Right lobe of liver (tissue), 6 donors: ENCODE measurements at regions not wholly inside any gene's neighbourhood (a gene's known extent, or its start where the extent isn't known, plus 50 kb on each side); places are given as distances from the start of the nearest gene placed in this dataset.

Source experiments
- ATAC-seq, 4 donors: fragments of 200-7000 bp; cut with Tn5 transposase; one replicate each; pipeline ENCODE4 v1.9.1; 2020; ENCODE audit warnings: mild to moderate bottlenecking in 4 of 4, moderate library complexity in 4 of 4
- DNase-seq, 3 donors: peaks; one replicate each; pipeline ENCODE4 v3.0.0-alpha.2; 2020
- H3K27ac ChIP-seq, 3 donors: fragments of 200-600 bp; one replicate each; pipeline ENCODE4 v1.8.0; 2022
- H3K27me3 ChIP-seq, 2 donors: fragments of 200-600 bp; one replicate each; pipeline ENCODE4 v1.8.0; 2022
- H3K36me3 ChIP-seq, 4 donors: fragments of 200-600 bp; sonication (generic) in 1 of 4; one replicate each; pipeline versions ENCODE4 v1.5.1 to v1.8.0; 2017 to 2022; ENCODE audit warnings: control low read depth in 1 of 4
- H3K4me1 ChIP-seq, 4 donors: fragments of 200-600 bp; sonication (generic) in 1 of 4; one replicate each; pipeline versions ENCODE4 v1.5.1 to v1.8.0; 2017 to 2022; ENCODE audit warnings: control low read depth in 1 of 4
- H3K4me3 ChIP-seq, 3 donors: fragments of 200-600 bp; one replicate each; pipeline ENCODE4 v1.8.0; 2022
- H3K9me3 ChIP-seq, 4 donors: fragments of 200-600 bp; sonication (generic) in 1 of 4; one replicate each; pipeline versions ENCODE4 v1.5.1 to v1.8.0; 2017 to 2022; ENCODE audit warnings: control low read depth in 1 of 4
- POLR2A ChIP-seq: fragments of 450-650 bp; IDR thresholded peaks from one replicate; pipeline ENCODE4 v1.6.1; 2017; ENCODE audit warnings: antibody characterized with exemption, mild to moderate bottlenecking
- WGBS: methylation state at CpG from one replicate; pipeline ENCODE4 v1.1.6; 2018; ENCODE audit warnings: low coverage, low lambda C conversion rate; ENCODE audit not compliant: insufficient coverage; ENCODE audit errors: missing lambda C conversion rate; 5-methylcytosine and 5-hydroxymethylcytosine counted together
- intact Hi-C, 2 donors: fragments of 100-400 bp; cut with DNase I; formaldehyde crosslinking; loops; one replicate each; pipeline versions ENCODE4 v1.11.2 to v1.14.1; 2022
- TF ChIP-seq, protein P1 (sequence below), 4 donors: fragments of 200-600 bp in 3 of 4; fragments of 450-650 bp in 1 of 4; IDR thresholded peaks; one replicate each; pipeline versions ENCODE4 v1.5.1 to v1.8.0; 2016 to 2022; ENCODE audit warnings: antibody characterized with exemption in 4 of 4, mild to moderate bottlenecking in 2 of 4
- donor health status: DM: no; HTN: yes; CAD: no.
- donor health status: DM: no; HTN: no; CAD: no.
- donor health status: DM: no; HTN: no; CAD: no.
- donor health status: DM: no; HTN: yes; CAD: no.
- donor health status: DM: no; HTN: yes; CAD: no.

DNA sequence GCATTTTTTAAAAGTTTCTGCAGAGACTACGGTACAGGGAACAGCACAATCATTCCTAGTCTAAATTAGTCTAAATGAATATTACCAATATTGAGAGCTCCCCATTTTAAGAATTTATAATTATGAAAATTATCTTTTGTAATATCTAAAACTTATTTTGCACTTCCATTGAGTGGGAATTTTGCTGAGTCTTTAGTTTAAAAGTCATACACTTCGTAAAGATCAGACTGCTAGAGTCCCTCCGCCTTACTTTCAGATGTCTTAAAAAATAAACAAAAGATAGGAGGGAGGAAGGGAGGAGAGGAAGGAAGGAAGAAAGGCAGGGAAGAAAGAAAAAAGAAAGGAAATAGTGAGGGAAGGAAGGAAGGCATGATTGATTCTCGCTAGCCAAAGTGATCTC, 278.2 kb upstream of the PRDM1 start:
- WGBS, result 73% methylated on average over 4 of the region's 4 CpGs
- peaks cover 0 to 43% (median 3%) of the 10 kb centered on the region in 4 donors for H3K4me1 ChIP-seq
- no peak for DNase-seq
- ATAC-seq, result no peak
- no peak overlapping the region for H3K27ac ChIP-seq
- H3K9me3 ChIP-seq, result no peaks in the 10 kb centered on the region
- TF ChIP-seq, protein P1, sequence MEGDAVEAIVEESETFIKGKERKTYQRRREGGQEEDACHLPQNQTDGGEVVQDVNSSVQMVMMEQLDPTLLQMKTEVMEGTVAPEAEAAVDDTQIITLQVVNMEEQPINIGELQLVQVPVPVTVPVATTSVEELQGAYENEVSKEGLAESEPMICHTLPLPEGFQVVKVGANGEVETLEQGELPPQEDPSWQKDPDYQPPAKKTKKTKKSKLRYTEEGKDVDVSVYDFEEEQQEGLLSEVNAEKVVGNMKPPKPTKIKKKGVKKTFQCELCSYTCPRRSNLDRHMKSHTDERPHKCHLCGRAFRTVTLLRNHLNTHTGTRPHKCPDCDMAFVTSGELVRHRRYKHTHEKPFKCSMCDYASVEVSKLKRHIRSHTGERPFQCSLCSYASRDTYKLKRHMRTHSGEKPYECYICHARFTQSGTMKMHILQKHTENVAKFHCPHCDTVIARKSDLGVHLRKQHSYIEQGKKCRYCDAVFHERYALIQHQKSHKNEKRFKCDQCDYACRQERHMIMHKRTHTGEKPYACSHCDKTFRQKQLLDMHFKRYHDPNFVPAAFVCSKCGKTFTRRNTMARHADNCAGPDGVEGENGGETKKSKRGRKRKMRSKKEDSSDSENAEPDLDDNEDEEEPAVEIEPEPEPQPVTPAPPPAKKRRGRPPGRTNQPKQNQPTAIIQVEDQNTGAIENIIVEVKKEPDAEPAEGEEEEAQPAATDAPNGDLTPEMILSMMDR (IDR thresholded peaks at IDR 0.05), result no peak
- TF ChIP-seq POLR2A, result no peak
- no peaks in the 10 kb centered on the region for H3K36me3 ChIP-seq
- H3K27me3 ChIP-seq, result no peaks in the 10 kb centered on the region
- no peak overlapping the region for H3K4me3 ChIP-seq
- intact Hi-C loops, result no loop called here

GRCh38 chr6:105806486-105806920, 279.6 kb upstream of the PRDM1 start:
- ATAC-seq, result peak; percentile 83 to 95 (median 90)
- Histone ChIP-seq H3K27me3 (no peaks in the 10 kb centered on the region), H3K4me1 (peaks cover 0 to 43% (median 3%) of the 10 kb centered on the region in 4 donors), H3K4me3 (no peak overlapping the region), H3K27ac (peak overlapping the region in 2 of 3 donors; percentile 74 to 78), H3K9me3 (no peaks in the 10 kb centered on the region), H3K36me3 (no peaks in the 10 kb centered on the region)
- intact Hi-C loops, result no loop called here
- peak in 1 of 3 donors; percentile 77 for DNase-seq
- WGBS, result 37% methylated on average over 3 of the region's 3 CpGs
- no peak for TF ChIP-seq POLR2A
- TF ChIP-seq, protein P1 (IDR thresholded peaks at IDR 0.05), result no peak

GRCh38 chr6:105805501-105806023, 280.6 kb upstream of the PRDM1 start:
- no peaks in the 10 kb centered on the region for H3K9me3 ChIP-seq
- TF ChIP-seq, protein P1 (IDR thresholded peaks at IDR 0.05), result no peak
- TF ChIP-seq POLR2A, result no peak
- no peaks in the 10 kb centered on the region for H3K36me3 ChIP-seq
- DNase-seq (no peak), ATAC-seq (peak in 1 of 4 donors; percentile 9)
- no peaks in the 10 kb centered on the region for H3K27me3 ChIP-seq
- WGBS, result 57% methylated on average over 2 of the region's 2 CpGs
- H3K4me3 ChIP-seq, result no peak overlapping the region
- intact Hi-C loops, result no loop called here
- peaks cover 0 to 49% (median 3%) of the 10 kb centered on the region in 4 donors for H3K4me1 ChIP-seq
- peak overlapping the region in 2 of 3 donors; percentile 72 to 78 for H3K27ac ChIP-seq

- DNase-seq (no peak), ATAC-seq (peak in 1 of 4 donors; percentile 9)
- intact Hi-C loops, result no loop called here
- Histone ChIP-seq H3K36me3 (no peaks in the 10 kb centered on the region), H3K27me3 (no peaks in the 10 kb centered on the region), H3K4me1 (peaks cover 0 to 42% (median 4%) of the 10 kb centered on the region in 4 donors), H3K9me3 (no peaks in the 10 kb centered on the region), H3K27ac (peak overlapping the region in 2 of 3 donors; percentile 72 to 78), H3K4me3 (no peak overlapping the region)
- 33% methylated on average over 3 of the region's 3 CpGs for whole genome bisulfite sequencing
- TF ChIP-seq, protein P1 (IDR thresholded peaks at IDR 0.05), result no peak
- no peak for TF ChIP-seq POLR2A
Measured at GRCh38 chr6:105804424-105804823, 281.7 kb upstream of the PRDM1 start.
